Amniotic epithelial cell (primary cell): ENCODE measurements at regions not wholly inside any gene's neighbourhood (a gene's known extent, or its start where the extent isn't known, plus 50 kb on each side); places are given as distances from the start of the nearest gene placed in this dataset.

Experiments used
- DNase-seq: peaks from one replicate; pipeline ENCODE4 v3.0.0-alpha.2; 2010; ENCODE audit warnings: low read depth

- no peak for DNase-seq
Observed at GRCh38 chr10:107232013-107232412, 67.5 kb upstream of the SORCS1 start.

DNA sequence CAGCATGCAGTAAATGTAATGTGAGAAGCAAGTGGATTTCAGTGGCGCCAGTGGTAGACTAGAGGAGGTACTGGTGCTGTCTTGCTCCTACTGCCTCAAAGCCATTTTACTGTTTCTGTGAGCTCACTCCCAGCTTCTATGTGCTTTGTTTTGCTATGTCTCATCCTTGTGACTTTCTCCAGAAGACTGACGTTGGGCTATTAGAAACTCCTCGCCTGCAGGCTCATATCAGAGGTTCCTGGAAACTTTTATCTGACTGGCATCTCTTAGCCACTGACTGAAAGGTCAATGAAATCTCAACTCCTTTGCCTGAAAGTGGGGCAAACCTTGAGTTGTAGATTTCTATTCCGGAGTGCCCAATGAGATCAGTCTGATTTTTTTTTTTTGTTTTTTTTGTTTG, 66.4 kb upstream of the SORCS1 start:
- DNase-seq, result no peak

- DNase-seq, result no peak
Observed at GRCh38 chr10:107215681-107216080, 51.2 kb upstream of the SORCS1 start.
